ENCODE measurements at regions not wholly inside any gene's neighbourhood (a gene's known extent, or its start where the extent isn't known, plus 50 kb on each side); places are given as distances from the start of the nearest gene placed in this dataset.

DNA sequence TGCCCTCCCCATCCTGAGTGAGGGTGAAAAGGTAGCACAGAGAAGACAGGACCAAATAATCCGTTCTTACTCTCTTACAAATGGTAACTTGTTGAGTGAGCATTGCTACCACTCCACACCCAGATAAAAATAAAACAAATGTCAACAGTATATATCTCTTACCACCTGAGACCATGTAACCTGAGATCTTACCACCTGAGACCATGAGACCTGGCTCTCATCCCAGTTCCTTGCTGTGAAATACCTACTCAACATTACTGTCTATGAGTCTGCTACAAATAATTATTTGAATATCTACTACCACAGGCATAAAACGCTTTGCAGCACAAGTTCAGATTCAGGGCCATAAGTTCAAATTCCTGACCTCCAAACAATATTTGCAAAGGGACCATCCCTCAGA, 234.7 kb downstream of the C1D start:
- TF ChIP-seq, protein P1, sequence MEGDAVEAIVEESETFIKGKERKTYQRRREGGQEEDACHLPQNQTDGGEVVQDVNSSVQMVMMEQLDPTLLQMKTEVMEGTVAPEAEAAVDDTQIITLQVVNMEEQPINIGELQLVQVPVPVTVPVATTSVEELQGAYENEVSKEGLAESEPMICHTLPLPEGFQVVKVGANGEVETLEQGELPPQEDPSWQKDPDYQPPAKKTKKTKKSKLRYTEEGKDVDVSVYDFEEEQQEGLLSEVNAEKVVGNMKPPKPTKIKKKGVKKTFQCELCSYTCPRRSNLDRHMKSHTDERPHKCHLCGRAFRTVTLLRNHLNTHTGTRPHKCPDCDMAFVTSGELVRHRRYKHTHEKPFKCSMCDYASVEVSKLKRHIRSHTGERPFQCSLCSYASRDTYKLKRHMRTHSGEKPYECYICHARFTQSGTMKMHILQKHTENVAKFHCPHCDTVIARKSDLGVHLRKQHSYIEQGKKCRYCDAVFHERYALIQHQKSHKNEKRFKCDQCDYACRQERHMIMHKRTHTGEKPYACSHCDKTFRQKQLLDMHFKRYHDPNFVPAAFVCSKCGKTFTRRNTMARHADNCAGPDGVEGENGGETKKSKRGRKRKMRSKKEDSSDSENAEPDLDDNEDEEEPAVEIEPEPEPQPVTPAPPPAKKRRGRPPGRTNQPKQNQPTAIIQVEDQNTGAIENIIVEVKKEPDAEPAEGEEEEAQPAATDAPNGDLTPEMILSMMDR (conservative IDR thresholded peaks at IDR 0.05; ENCODE audit: low read depth, low read length): no peak
- no peak for TF ChIP-seq EZH2 (IDR thresholded peaks at IDR 0.05; ENCODE audit: borderline replicate concordance, low read depth, low read length, poor library complexity, severe bottlenecking)
